GM19467 (cell line): ENCODE measurements at regions not wholly inside any gene's neighbourhood (a gene's known extent, or its start where the extent isn't known, plus 50 kb on each side); places are given as distances from the start of the nearest gene placed in this dataset.
"Not testable (repeated sequence)": the region's sequence is repeated elsewhere in the genome, so short reads cannot be mapped to it uniquely, and the experiment has no call there.

Experiments used
- ATAC-seq: cut with Tn5 transposase; IDR thresholded peaks from one replicate; pipeline ENCODE4 v1.9.1; 2021; ENCODE audit warnings: mild to moderate bottlenecking, moderate library complexity; ENCODE audit not compliant: unreplicated experiment

DNA sequence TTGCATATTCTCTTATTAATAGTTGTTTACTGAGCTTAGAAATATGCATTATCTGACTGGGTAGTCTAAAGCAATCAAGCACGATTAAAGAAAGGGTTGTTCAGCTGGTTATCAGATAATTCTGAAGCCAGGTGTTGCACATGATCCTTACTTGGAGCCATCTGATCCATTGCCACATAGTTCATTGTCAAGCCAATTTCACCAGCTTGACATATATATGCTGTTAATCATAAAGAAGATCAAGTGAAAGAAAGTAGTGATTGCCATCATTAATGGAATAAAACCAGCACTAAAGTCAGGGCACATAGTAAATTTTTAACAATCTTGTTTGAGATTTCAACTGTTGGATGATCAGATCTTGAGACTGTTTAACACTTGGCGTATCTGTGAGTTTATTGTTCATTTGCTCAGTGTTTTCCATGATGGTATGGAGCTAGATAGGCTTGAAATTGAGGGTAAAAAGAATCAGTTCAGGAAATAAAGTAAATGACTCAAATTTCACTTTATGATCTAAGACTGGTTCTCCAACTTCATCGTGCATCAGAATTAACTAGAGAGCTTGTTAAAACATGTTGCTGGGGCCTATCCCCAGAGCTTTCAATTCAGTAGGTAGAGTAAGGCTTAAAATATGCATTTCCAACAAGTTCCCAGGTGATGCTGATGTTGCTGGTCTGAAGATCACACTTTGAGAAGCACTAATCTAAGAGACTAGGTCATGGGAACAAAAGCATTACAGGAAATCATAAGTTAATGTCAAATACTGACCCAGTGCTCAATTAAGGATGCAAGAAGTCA is 539.6 kb downstream of the SATB2 start:
- ATAC-seq: no peak

DNA sequence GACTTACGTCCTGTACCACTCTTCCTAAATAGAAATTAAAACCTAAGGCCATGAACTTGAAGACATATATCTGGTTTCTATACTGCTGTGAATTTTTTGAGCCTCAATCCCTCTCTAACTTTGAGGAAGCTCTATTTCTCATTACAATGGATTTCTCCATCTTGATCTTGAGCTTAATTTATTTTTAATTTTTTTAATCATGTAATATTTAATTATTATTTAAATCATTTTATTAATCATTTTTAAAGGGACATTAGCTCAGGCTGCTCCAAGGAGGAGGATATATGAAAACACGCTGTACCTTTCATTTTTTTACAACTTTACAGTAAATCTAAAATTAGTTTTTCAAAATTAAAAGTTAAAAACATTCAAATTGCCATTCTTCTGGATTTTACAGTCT is 540.5 kb downstream of the SATB2 start:
- ATAC-seq: no peak

DNA sequence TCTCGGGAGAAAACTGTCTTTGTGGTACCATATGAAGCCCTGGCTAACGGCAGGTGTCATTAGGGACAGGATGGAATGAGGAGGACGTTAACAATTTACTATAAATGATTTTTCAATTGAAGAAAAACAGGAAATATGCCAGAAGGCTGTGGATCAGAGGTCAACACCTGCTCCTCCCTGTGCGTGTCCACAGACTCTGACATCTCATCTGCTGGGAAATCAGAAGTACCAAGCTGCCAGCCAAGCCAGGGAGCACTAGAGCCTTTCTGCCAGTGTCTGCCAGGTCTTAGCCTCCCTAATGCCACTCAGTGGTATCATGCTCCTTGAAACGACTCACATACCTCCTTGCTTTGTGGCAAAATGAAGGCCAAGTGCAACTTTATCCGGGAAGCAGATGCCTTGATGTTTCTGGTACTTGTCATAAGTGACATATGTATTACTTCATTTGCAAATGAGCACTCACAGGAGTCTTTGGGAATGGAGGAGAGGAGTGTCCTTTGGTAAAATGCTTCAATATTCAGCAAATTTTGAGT is 541.1 kb downstream of the SATB2 start:
- ATAC-seq: no peak

DNA sequence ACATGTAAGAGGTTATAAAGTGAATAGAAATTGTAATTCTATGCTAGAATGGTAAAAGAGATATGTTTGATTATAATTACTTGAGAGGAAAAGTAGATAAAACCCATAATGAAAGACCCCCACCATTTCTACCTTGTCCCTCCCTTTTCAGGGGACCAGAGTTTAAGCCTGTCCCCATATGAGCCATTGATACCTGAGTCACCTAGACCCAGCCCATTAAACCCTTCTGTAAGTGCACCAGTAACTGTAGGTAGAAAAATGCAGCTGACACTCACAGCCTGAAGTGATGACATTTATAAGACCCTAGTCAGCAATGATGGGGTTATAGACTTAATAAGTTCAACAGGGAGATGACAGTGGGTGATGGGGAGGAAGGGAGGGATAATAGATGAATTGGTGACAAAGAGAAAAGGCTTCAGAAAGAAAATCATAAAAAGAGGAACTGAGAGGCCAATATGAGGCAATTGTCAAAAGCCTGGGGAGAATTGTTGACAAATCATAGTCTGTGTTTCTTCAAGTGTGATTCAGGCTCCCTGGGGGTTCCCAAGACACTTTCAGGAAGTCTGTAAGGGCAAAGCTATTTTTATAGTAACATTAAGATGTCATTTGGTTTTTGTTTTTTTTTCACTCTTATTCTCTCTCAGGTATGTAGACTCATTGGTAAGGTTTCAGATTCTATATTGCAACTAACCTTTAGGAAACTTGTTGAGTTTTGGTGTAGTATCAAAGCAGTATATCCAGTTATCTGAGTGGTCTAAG is 544.2 kb downstream of the SATB2 start:
- peak; percentile 98 for ATAC-seq

DNA sequence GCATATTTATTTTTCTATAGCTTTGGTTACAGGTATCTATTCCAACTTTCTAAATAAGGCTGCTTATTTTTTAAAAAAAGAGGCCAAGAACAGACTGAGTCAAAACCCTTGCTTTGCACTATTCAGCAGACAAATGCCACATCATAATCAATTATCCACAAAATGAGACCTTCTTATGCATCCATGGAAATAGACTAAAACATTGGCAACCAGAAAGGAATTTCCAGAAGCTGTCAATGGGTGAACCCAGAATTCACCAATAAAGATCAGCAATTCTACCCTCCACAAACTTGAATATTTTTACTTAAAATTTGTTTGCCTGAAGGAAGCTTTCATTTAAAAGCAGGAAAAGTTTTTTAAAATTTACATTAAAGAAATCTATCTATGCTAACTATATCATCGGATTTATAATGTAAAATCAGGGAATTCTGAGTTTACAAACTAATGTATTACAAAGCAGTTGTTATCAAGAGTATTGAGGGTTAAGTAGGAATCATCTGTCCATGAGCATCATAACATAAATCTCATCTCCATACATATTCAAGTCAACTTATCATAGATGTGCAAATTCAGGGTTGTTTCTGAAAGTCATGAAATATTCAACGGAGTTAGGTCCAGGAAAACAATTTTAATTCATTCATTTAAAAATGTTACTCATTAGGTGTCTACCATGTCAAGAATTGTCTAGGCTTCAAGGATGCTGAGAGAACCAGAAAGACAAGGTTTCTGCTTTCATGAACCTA is 548.0 kb downstream of the SATB2 start:
- no peak for ATAC-seq

DNA sequence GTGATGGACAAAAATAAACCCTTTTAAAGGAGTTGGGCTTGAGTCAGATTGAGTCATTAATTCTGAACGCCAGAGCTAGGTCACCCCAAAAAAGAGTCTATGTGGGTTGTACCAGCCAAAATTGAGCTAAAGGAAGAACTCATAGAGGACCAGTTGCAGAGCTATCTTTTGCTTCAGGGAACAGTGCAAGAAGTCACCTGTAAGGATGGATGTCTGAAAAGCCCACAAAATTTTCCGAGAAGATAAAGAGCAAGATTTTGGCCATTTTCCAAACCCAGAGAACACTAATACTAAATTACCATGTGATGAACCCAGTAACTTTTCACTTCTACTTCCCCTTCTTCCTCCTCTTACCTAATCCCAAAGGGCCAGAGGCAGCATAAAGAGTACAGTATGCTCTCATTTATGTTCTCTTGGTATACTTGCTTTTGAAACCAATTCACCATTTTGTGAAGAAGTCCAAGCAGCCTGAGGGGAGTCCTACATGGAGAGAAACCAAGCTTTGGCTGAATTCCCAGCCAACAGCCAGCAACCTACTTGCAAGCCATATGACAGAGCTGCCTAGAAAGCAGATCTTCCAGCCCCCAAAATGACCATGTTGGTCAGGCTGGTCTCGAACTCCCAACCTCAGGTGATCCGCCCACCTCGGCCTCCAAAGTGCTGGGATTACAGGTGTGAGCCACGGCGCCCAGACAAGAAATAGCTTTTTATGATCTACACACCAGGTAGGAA is 551.7 kb downstream of the SATB2 start:
- ATAC-seq: no peak

DNA sequence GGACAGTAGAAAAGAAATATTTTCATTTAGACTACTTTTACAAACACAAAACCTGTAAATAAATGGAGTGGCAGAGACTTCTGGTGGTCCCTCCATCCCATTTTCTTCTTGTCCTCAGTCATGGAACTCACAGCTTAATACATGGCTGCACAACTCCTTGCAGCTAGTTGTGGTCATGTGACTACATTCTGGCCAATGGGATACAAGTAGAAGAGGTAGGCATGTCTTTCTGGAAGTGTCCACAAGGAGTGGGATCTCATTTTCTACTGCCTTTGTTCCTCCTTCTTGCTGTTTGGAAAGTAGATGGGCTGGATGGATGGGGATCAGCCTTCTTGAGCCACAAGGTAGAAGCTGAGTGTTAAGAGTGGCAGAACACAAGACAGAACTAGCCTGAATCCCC is 555.8 kb downstream of the SATB2 start:
- ATAC-seq: no peak

DNA sequence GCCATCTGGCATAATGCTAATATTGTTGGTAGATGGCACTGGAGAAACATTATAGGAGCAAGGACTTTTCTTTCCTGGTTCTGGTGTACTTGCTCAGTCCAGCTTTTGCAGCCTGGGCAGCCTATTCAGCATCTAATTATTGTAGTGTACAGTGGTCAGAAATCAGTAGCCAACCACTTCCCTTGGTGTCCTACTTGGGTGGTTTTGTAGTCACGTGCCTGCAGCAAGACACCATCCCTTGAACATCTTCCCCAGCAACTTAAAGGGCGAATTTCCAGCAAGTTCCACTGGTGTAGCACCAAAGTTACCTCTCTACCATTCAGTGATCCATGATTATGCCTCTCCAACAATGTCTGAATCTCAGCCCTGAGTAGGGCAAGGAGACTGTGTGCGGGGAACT is 557.6 kb downstream of the SATB2 start:
- no peak for ATAC-seq

DNA sequence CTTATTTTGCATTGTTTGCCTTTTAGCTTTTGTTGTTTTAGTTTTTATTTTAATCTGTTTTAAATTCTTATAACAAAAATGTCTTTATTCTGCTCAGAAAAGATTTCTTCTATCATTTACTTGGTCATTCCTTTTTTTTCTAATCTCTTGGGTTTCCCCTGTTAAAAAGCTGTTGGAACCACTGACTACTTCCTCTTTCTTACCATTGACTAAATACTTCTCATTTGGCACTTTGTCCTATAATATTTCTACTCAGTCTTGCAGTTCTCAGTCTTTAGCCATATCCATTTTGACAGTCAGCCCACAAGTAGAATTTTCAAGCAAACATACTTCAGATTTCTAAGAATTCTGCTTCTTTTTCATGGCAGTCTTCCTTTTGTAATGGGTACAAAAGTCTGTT is 567.2 kb downstream of the SATB2 start:
- ATAC-seq: no peak

DNA sequence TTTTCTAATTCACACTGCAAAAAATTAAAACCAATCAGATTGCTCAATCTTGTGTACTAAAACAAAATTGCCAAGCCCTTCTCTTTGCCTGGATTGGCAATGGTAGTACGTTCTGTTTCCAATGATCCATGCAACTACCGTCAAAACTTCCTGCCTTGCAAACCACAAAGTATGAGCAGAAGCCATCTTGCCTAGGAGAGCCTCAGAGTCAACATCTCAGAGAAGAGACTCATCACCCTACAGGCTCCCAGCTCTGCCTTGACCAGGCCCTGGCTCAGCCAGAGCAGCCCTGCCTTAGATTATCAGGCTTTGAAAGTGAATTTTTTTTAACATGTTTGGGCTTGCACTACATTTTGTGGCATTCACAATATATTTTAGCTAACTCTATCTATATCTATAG is 574.1 kb downstream of the SATB2 start:
- ATAC-seq: no peak

DNA sequence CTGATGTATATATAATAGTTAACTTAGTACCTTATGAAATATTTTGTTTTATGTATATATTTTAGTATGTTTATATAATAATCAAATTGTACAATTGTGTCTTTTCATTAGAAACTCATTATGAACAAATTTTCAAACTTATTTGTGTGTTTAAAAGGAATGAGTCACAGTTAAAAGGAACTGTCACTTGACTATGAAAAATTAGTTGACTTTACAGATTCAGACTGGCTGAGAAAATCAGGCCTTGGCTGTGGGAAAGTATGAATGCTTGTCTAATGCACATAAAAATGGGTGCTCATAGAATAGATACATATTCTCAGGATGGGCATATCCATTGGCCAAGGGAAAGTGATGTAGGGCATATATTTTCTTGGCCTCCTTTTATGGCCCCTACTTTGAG is 576.8 kb downstream of the SATB2 start:
- ATAC-seq: no peak

DNA sequence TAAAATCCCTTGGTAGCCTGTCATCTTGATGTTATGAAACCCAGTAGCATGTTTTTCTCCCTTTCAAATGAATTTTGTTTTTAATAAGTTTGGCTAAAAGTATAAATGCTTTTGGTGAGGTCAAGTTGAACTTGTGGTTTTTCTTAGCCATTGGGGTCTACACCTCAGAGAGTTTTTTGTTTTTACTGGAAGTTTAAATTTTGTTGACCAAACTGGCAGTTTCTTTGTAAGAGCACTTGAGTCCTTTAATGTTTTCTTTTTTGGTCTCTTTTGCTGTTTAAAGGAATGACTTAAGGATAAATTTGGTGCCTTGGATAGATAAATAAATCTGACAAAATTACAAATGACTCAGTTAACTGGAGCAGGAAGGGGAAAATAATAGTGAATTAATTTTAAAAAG is 577.3 kb downstream of the SATB2 start:
- ATAC-seq: no peak

DNA sequence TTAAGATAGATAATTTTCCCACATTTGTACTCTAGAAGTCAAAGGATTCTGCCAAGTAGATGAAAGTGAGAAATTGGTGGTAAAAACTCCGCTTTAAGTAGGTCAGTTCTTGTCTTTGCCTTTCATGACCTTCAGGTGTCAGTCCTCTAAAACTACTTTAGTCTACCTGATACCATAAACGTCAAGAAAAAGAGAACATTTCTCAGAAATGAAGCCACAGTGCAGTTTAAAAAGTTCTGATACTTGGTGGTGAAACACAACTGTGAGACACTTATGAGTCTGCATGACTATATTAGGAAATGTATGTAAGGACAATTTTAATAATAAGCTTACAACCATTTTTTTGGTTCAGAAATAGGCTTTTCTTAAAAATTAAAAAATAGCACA is 583.3 kb downstream of the SATB2 start:
- ATAC-seq: no peak

DNA sequence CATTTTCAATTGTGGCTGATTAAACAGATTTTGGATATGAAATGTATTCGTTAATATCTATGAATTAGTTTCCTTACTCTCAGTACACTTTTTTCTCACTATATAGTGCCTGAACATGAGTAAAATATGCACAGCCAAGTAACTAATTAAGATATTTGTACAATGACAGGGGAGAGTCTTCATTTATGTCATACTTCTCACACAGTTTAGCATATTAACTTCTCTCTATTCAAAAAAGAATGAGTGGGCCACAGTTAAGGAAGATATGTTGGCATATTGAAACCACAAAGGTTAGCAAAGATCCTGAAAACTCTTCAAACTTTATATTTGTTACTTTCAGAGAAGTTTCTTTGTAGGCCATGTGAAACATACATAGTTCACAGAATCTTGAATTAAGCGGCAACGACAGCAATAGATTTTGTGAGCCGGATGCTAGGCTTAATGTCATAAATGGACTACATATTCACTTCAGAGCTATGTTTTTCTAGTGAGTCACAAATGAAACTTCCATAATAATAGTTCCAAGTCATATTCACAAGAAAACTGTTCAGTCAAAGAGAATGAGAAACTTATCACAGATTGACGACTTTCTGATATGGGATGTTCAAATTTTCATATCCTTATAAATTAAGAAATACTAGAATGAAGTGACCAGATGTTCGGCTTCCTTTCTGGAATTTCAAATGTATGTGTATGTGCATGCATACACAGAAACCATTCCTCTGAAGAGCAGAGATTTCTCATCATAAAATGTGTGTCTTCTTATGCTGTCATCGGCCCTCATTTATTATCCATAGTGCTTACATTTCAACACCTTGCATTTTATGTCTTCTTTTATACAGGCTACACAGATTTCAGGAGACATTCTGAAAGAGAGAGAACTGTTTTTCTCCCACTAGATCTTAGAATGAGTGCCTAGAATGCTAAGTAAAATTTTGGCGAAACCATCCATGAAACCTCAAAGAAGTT is 584.0 kb downstream of the SATB2 start:
- no peak for ATAC-seq

DNA sequence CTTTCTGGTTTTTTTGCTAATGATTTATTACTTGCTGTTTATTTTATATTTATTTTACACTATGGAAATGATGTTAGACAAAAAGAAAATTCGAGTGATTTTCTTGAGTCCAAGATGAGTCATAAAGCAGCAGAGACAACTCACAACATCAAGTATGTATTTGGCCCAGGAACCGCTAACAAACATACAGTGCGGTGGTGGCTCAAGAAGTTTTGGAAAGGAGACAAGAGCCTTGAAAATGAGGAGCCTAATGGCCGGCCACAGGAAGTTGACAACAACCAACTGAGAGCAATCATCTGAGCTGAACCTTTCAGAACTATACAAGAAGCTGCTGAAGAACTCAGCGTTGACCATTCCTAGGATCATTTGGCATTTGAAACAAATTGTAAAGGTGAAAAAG is 594.1 kb downstream of the SATB2 start:
- no peak for ATAC-seq

DNA sequence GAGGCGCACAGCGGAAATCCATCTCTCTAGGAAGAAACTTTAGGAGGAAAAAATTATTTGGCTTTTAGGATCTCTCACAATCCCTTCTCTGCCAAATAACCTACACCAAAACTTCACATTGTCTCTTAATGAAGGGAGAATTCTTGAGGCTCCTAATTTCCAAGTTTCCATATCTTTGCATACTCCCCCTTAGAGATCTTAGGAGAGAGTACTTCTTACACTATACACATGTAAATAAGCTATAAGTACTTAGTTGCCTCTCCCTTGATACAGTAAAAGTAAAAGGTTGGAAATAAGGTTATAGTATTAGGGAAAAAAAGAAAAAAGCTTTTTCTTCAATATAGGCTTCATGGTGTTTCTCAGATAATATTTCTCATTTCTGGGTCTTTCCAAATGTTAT is 596.7 kb downstream of the SATB2 start:
- no peak for ATAC-seq

DNA sequence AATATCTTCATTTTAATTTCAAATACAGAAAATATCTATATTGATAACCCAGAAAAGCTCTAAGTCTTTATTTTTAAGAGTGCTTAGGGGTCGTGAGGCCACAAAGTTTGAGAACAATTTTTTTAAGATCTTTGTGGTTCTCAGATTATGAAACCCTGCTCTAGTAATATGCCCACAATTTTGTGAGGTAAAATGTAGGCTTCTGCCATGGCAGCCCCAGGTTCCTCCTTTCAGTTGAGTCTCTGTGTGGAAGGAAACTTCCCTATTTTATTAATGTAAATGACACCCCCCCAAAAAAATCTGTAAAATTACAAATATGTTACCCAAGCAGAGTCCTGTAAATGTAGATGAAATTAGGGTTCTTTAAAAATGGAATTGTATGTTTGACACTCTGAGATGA is 600.5 kb downstream of the SATB2 start:
- no peak for ATAC-seq

DNA sequence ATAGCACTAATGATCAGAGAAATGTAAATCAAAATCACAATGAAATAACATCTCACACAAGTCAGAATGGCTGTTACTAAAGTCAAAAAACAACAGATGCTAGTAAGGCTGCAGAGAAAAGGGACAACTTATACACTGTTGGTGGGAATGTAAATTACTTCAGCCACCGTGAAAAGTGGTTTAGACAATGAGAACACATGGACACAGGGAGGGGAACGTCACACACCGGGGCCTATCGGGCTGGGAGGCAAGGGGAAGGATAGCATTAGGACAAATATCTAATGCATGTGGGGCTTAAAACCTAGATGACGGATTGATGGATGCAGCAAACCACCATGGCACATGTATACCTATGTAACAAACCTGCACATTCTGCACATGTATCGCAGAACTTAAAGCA is 602.0 kb downstream of the SATB2 start:
- ATAC-seq: not testable (repeated sequence)

DNA sequence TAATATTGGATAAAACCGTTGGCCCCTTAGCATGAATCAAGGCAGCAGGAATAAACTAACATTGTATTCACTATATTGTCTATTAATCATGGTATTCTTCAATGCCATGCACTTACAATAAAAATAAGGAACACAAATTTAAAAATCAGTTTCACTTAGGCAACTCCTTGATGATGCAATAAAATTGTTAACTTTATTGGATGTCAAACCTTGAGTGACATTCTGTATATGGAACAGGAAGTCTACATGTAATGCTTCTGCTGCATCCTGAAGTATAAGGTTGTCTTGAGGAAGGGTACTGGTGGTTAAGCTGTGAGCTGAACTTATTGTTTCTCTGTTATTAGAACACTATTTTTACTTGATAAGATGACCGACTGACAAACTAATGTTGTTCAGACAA is 605.5 kb downstream of the SATB2 start:
- ATAC-seq: no peak

DNA sequence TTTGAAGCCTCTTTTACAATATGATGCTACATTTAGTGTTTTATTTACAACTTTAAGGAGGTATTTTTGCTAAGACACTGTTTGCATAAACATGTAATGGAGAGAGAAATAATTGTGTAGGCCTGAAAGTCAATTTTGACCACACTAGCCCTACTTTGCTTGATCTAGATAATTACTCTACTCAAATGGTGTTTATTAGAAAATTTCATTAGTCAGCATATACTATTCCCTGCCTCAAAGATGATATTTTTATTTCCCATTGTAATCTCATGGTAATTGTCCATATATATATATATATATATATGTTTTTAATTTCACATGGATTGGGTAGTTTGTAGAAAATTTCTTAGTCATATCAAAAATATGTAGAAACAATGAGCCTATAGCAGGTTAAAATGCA is 632.2 kb downstream of the SATB2 start:
- ATAC-seq: no peak
